SIG-M5 (cell line): ENCODE measurements at regions not wholly inside any gene's neighbourhood (a gene's known extent, or its start where the extent isn't known, plus 50 kb on each side); places are given as distances from the start of the nearest gene placed in this dataset.

ENCODE experiments used
- DNase-seq: peaks from one replicate; lab custom pipeline; 2025; lab: John Stamatoyannopoulos, UW

GRCh38 chrX:98605941-98606340, 1722.2 kb downstream of the RPA4 start:
- no peak for DNase-seq

GRCh38 chrX:98607739-98608138, 1724.0 kb downstream of the RPA4 start:
- no peak for DNase-seq

- no peak for DNase-seq
Observed at GRCh38 chrX:98627645-98628044, 1743.9 kb downstream of the RPA4 start.

- DNase-seq = no peak
Observed at GRCh38 chrX:98637451-98637850, 1753.7 kb downstream of the RPA4 start.

- no peak for DNase-seq
Observed at GRCh38 chrX:98646351-98646750, 1762.6 kb downstream of the RPA4 start.

GRCh38 chrX:98654565-98654964, 1755.5 kb downstream of the PCDH19 start:
- DNase-seq = no peak
